Left ventricle myocardium inferior (tissue), 1 donor: ENCODE measurements at regions not wholly inside any gene's neighbourhood (a gene's known extent, or its start where the extent isn't known, plus 50 kb on each side); places are given as distances from the start of the nearest gene placed in this dataset.

Source experiments
- DNase-seq: peaks from one replicate; pipeline ENCODE4 v3.0.0-alpha.2; 2020
- H3K27ac ChIP-seq: fragments of 200-600 bp; replicated peaks from 2 replicates; pipeline ENCODE4 v1.8.0; 2021
- H3K27me3 ChIP-seq: fragments of 200-600 bp; 2 replicates; pipeline ENCODE4 v1.8.0; 2021; ENCODE audit warnings: low read depth
- H3K36me3 ChIP-seq: fragments of 200-600 bp; 2 replicates; pipeline ENCODE4 v1.8.0; 2021
- H3K4me1 ChIP-seq: fragments of 200-600 bp; 2 replicates; pipeline ENCODE4 v1.8.0; 2021
- H3K4me3 ChIP-seq: fragments of 200-600 bp; 2 replicates; pipeline ENCODE4 v1.8.0; 2021; ENCODE audit warnings: mild to moderate bottlenecking, moderate library complexity
- H3K9me3 ChIP-seq: fragments of 200-600 bp; replicated peaks from 2 replicates; pipeline ENCODE4 v1.8.0; 2021
- intact Hi-C: fragments of 100-400 bp; cut with micrococcal nuclease; formaldehyde crosslinking; loops from one replicate; pipeline ENCODE4 v1.11.0; 2022
- TF ChIP-seq, protein P1 (sequence below): fragments of 200-600 bp; IDR thresholded peaks from 2 replicates; pipeline ENCODE4 v1.8.0; 2021; ENCODE audit warnings: antibody characterized with exemption, mild to moderate bottlenecking, borderline replicate concordance
- donor health status: DM: no; HTN: yes; CAD: no; lungs with severe emphysema.

DNA sequence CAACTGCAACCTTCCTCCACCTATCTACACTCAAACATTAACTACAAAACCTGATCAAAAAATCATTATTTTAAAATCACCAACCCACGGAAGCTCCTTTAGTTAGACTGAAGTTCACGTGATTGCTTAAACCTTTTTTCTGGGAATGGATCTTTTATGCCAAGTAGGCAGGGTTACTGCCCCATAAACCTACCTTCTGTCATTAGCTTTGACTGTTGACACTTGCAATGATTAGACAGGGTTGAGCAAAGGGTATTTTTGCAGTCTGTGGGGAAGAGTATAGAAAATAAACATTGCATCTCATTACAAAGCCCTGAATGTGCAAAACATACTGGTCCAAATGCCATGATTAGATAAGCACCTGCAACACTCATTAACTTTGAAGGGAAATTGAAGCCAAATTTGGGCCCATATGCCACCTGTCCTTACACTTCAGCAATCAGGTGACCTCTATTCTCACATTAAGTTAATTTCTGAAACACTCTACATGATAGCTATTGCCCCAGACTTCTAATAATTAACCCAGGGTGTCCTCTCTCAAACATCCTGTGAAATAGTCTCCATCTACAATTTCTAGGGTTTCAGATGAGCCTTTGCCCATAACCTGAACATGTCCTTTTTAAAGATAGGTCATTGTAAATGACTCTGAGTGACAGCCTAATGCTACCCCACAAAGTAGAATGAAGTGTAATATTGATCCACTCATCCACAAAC is 156.0 kb upstream of the PLEKHG7 start:
- no peak for DNase-seq
- no peaks in the 10 kb centered on the region for H3K36me3 ChIP-seq
- H3K27me3 ChIP-seq: no peaks in the 10 kb centered on the region
- no peak overlapping the region for H3K27ac ChIP-seq
- TF ChIP-seq, protein P1, sequence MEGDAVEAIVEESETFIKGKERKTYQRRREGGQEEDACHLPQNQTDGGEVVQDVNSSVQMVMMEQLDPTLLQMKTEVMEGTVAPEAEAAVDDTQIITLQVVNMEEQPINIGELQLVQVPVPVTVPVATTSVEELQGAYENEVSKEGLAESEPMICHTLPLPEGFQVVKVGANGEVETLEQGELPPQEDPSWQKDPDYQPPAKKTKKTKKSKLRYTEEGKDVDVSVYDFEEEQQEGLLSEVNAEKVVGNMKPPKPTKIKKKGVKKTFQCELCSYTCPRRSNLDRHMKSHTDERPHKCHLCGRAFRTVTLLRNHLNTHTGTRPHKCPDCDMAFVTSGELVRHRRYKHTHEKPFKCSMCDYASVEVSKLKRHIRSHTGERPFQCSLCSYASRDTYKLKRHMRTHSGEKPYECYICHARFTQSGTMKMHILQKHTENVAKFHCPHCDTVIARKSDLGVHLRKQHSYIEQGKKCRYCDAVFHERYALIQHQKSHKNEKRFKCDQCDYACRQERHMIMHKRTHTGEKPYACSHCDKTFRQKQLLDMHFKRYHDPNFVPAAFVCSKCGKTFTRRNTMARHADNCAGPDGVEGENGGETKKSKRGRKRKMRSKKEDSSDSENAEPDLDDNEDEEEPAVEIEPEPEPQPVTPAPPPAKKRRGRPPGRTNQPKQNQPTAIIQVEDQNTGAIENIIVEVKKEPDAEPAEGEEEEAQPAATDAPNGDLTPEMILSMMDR: no peak
- intact Hi-C loops: no loop called here
- no peaks in the 10 kb centered on the region for H3K9me3 ChIP-seq
- H3K4me3 ChIP-seq: no peak overlapping the region
- peaks cover 17% of the 10 kb centered on the region for H3K4me1 ChIP-seq

GRCh38 chr12:92546259-92546634 is 156.5 kb upstream of the PLEKHG7 start:
- Histone ChIP-seq H3K4me3 (no peak overlapping the region), H3K36me3 (no peaks in the 10 kb centered on the region), H3K27me3 (no peaks in the 10 kb centered on the region), H3K4me1 (peaks cover 20% of the 10 kb centered on the region), H3K9me3 (no peaks in the 10 kb centered on the region), H3K27ac (no peak overlapping the region)
- intact Hi-C loops: no loop called here
- TF ChIP-seq, protein P1: no peak
- no peak for DNase-seq

- no peak for DNase-seq
- H3K27ac ChIP-seq: peak overlapping the region; percentile 43
- no peak overlapping the region for H3K4me3 ChIP-seq
- H3K4me1 ChIP-seq: peaks cover 39% of the 10 kb centered on the region
- TF ChIP-seq, protein P1: no peak
- intact Hi-C loops: no loop called here
- no peaks in the 10 kb centered on the region for H3K27me3 ChIP-seq
- no peaks in the 10 kb centered on the region for H3K9me3 ChIP-seq
- H3K36me3 ChIP-seq: no peaks in the 10 kb centered on the region
These were observed 158.5 kb upstream of the PLEKHG7 start for GRCh38 chr12:92544322-92544721.

DNA sequence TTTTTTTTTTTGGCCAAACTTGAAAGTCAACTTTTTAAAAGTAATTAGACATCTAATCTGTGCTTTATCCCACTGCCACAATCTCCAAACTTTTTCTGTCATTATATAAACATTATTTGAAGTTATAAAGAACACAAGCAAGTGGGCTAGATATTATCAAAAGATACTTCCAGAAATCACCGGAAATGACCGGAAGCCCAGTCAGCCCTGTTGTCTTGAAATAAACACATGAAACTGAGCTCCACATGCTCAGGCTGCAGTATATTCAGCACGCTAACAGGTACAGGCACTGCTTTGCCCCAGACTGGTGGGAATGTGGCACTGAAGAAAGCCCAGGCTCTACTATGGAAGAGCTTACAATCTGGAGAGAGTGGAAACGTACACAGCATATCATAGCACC is 158.9 kb upstream of the PLEKHG7 start:
- H3K4me3 ChIP-seq: no peak overlapping the region
- no peaks in the 10 kb centered on the region for H3K27me3 ChIP-seq
- TF ChIP-seq, protein P1: no peak
- H3K4me1 ChIP-seq: peaks cover 44% of the 10 kb centered on the region
- no peaks in the 10 kb centered on the region for H3K36me3 ChIP-seq
- no peaks in the 10 kb centered on the region for H3K9me3 ChIP-seq
- peak overlapping the region; percentile 43 for H3K27ac ChIP-seq
- intact Hi-C loops: no loop called here
- no peak for DNase-seq

DNA sequence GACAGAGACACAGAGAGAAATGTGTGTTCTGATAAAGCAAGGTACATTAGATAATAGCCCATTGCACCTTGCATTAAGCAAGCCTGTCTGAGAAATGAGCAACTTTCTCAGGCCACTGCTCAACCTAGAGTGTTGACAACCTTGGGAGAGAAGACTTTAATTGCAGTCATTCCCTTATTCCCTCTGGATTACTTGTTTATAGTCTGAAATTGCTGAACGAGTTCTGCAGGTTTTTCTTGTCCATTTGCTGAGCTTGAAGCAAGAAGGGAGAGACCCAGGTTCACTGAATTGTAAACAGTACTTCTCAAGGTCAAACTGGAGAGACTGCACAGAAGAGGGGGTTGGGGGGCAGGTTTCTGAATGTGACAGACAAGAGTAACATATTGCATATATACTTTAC is 159.4 kb upstream of the PLEKHG7 start:
- intact Hi-C loops: no loop called here
- Histone ChIP-seq H3K27me3 (no peaks in the 10 kb centered on the region), H3K4me1 (peaks cover 49% of the 10 kb centered on the region), H3K4me3 (no peak overlapping the region), H3K27ac (peak overlapping the region; percentile 43), H3K36me3 (no peaks in the 10 kb centered on the region), H3K9me3 (no peaks in the 10 kb centered on the region)
- DNase-seq: no peak
- TF ChIP-seq, protein P1: no peak
